ENCODE measurements at regions not wholly inside any gene's neighbourhood (a gene's known extent, or its start where the extent isn't known, plus 50 kb on each side); places are given as distances from the start of the nearest gene placed in this dataset.
"Not testable (repeated sequence)": the region's sequence is repeated elsewhere in the genome, so short reads cannot be mapped to it uniquely, and the experiment has no call there.

GRCh38 chr2:111287646-111288568 lies 167.2 kb downstream of the BCL2L11 start:
- not testable (repeated sequence) for DNase-seq (ENCODE audit: low read depth)

GRCh38 chr2:111290370-111290769 lies 169.7 kb downstream of the BCL2L11 start:
- not testable (repeated sequence) for DNase-seq (ENCODE audit: low read depth)

GRCh38 chr2:111291566-111291965 lies 170.9 kb downstream of the BCL2L11 start:
- DNase-seq (ENCODE audit: low read depth) = not testable (repeated sequence)

GRCh38 chr2:111292232-111292968 lies 171.7 kb downstream of the BCL2L11 start:
- not testable (repeated sequence) for DNase-seq (ENCODE audit: low read depth)

- DNase-seq (ENCODE audit: low read depth) = not testable (repeated sequence)
These were observed 174.0 kb downstream of the BCL2L11 start for GRCh38 chr2:111294699-111295098.

GRCh38 chr2:111296122-111296804 lies 175.5 kb downstream of the BCL2L11 start:
- not testable (repeated sequence) for DNase-seq (ENCODE audit: low read depth)

GRCh38 chr2:111297128-111297527 lies 176.4 kb downstream of the BCL2L11 start:
- not testable (repeated sequence) for DNase-seq (ENCODE audit: low read depth)

GRCh38 chr2:111298927-111299326 lies 178.2 kb downstream of the BCL2L11 start:
- not testable (repeated sequence) for DNase-seq (ENCODE audit: low read depth)

GRCh38 chr2:111299635-111300034 lies 178.9 kb downstream of the BCL2L11 start:
- not testable (repeated sequence) for DNase-seq (ENCODE audit: low read depth)

GRCh38 chr2:111301677-111302076 lies 181.0 kb downstream of the BCL2L11 start:
- not testable (repeated sequence) for DNase-seq (ENCODE audit: low read depth)

- not testable (repeated sequence) for DNase-seq (ENCODE audit: low read depth)
These were observed 181.9 kb downstream of the BCL2L11 start for GRCh38 chr2:111302397-111303218.

GRCh38 chr2:111307302-111307701 lies 186.6 kb downstream of the BCL2L11 start:
- DNase-seq (ENCODE audit: low read depth) = not testable (repeated sequence)

- DNase-seq (ENCODE audit: low read depth) = not testable (repeated sequence)
These were observed 188.7 kb downstream of the BCL2L11 start for GRCh38 chr2:111309231-111310075.

- DNase-seq (ENCODE audit: low read depth) = not testable (repeated sequence)
These were observed 189.7 kb downstream of the BCL2L11 start for GRCh38 chr2:111310395-111310794.

- DNase-seq (ENCODE audit: low read depth) = not testable (repeated sequence)
These were observed 190.9 kb downstream of the BCL2L11 start for GRCh38 chr2:111311568-111311967.

GRCh38 chr2:111312897-111313607 lies 192.3 kb downstream of the BCL2L11 start:
- DNase-seq (ENCODE audit: low read depth) = peak; percentile 38

GRCh38 chr2:111313711-111314110 lies 193.0 kb downstream of the BCL2L11 start:
- DNase-seq (ENCODE audit: low read depth) = not testable (repeated sequence)

- DNase-seq (ENCODE audit: low read depth) = not testable (repeated sequence)
These were observed 194.6 kb downstream of the BCL2L11 start for GRCh38 chr2:111315188-111315917.

- not testable (repeated sequence) for DNase-seq (ENCODE audit: low read depth)
These were observed 195.6 kb downstream of the BCL2L11 start for GRCh38 chr2:111316221-111316741.

Measured in stromal cell of bone marrow (primary cell).